Stimulated activated CD8-positive, alpha-beta memory T cell treated with anti-CD3 and anti-CD28 coated beads, Interleukin-2, amount 100 ng/mL, for 1 hour (primary cell): ENCODE measurements at regions not wholly inside any gene's neighbourhood (a gene's known extent, or its start where the extent isn't known, plus 50 kb on each side); places are given as distances from the start of the nearest gene placed in this dataset.

ENCODE experiments used
- DNase-seq, 2 donors: peaks; one replicate each; pipeline ENCODE4 v3.0.0-alpha.2; 2020; ENCODE audit warnings: low read depth in 2 of 2

GRCh38 chr2:12083081-12083581 lies 336.7 kb downstream of the LPIN1 start:
- DNase-seq = no peak

- DNase-seq = no peak
Observed at GRCh38 chr2:12083713-12084419, 337.4 kb downstream of the LPIN1 start.

- no peak for DNase-seq
Observed at GRCh38 chr2:12087175-12087574, 340.7 kb downstream of the LPIN1 start.

- no peak for DNase-seq
Observed at GRCh38 chr2:12087671-12088380, 341.4 kb downstream of the LPIN1 start.

GRCh38 chr2:12089001-12089400 lies 342.6 kb downstream of the LPIN1 start:
- DNase-seq = no peak

- DNase-seq = no peak
Observed at GRCh38 chr2:12089496-12089895, 343.1 kb downstream of the LPIN1 start.

GRCh38 chr2:12090072-12090471 lies 343.6 kb downstream of the LPIN1 start:
- no peak for DNase-seq

GRCh38 chr2:12090590-12090989 lies 344.2 kb downstream of the LPIN1 start:
- no peak for DNase-seq

- no peak for DNase-seq
Observed at GRCh38 chr2:12091201-12091806, 344.9 kb downstream of the LPIN1 start.

GRCh38 chr2:12094134-12094533 lies 347.7 kb downstream of the LPIN1 start:
- no peak for DNase-seq

- no peak for DNase-seq
Observed at GRCh38 chr2:12096051-12096787, 349.8 kb downstream of the LPIN1 start.

- no peak for DNase-seq
Observed at GRCh38 chr2:12096788-12097449, 350.5 kb downstream of the LPIN1 start.

GRCh38 chr2:12097859-12098258 lies 351.4 kb downstream of the LPIN1 start:
- DNase-seq = no peak

- DNase-seq = no peak
Observed at GRCh38 chr2:12099374-12099773, 352.9 kb downstream of the LPIN1 start.

GRCh38 chr2:12102679-12103078 lies 356.2 kb downstream of the LPIN1 start:
- DNase-seq = no peak

GRCh38 chr2:12105180-12105579 lies 358.7 kb downstream of the LPIN1 start:
- DNase-seq = no peak

GRCh38 chr2:12106440-12107080 lies 360.1 kb downstream of the LPIN1 start:
- DNase-seq = no peak

- DNase-seq = no peak
Observed at GRCh38 chr2:12107321-12107720, 360.9 kb downstream of the LPIN1 start.

GRCh38 chr2:12107939-12108338 lies 361.5 kb downstream of the LPIN1 start:
- DNase-seq = no peak

- DNase-seq = no peak
Observed at GRCh38 chr2:12109363-12110017, 363.1 kb downstream of the LPIN1 start.

GRCh38 chr2:12110074-12110473 lies 363.6 kb downstream of the LPIN1 start:
- no peak for DNase-seq
